ENCODE measurements at regions not wholly inside any gene's neighbourhood (a gene's known extent, or its start where the extent isn't known, plus 50 kb on each side); places are given as distances from the start of the nearest gene placed in this dataset.

GRCh38 chr2:160890667-160891352 lies 269.4 kb upstream of the TANK start:
- no peak for DNase-seq

- no peak for DNase-seq
These were observed 268.9 kb upstream of the TANK start for GRCh38 chr2:160891353-160891740.

- DNase-seq, result no peak
These were observed 268.0 kb upstream of the TANK start for GRCh38 chr2:160892204-160892603.

GRCh38 chr2:160893581-160893980 lies 266.6 kb upstream of the TANK start:
- DNase-seq, result no peak

- DNase-seq, result no peak
These were observed 261.5 kb upstream of the TANK start for GRCh38 chr2:160898581-160899307.

GRCh38 chr2:160901613-160902012 lies 258.6 kb upstream of the TANK start:
- no peak for DNase-seq

- DNase-seq, result no peak
These were observed 254.4 kb upstream of the TANK start for GRCh38 chr2:160905862-160906261.

- no peak for DNase-seq
These were observed 253.3 kb upstream of the TANK start for GRCh38 chr2:160906878-160907277.

- DNase-seq, result no peak
These were observed 252.5 kb upstream of the TANK start for GRCh38 chr2:160907738-160908137.

- DNase-seq, result no peak
These were observed 252.1 kb upstream of the TANK start for GRCh38 chr2:160908157-160908556.

GRCh38 chr2:160909781-160910242 lies 250.4 kb upstream of the TANK start:
- DNase-seq, result no peak

GRCh38 chr2:160910681-160911080 lies 249.5 kb upstream of the TANK start:
- DNase-seq, result no peak

- no peak for DNase-seq
These were observed 249.0 kb upstream of the TANK start for GRCh38 chr2:160911258-160911657.

GRCh38 chr2:160912276-160912675 lies 248.0 kb upstream of the TANK start:
- DNase-seq, result no peak

GRCh38 chr2:160913323-160913722 lies 246.9 kb upstream of the TANK start:
- no peak for DNase-seq

- DNase-seq, result no peak
These were observed 246.0 kb upstream of the TANK start for GRCh38 chr2:160914217-160914616.

- DNase-seq, result no peak
These were observed 243.9 kb upstream of the TANK start for GRCh38 chr2:160916300-160916699.

- DNase-seq, result no peak
These were observed 242.4 kb upstream of the TANK start for GRCh38 chr2:160917850-160918249.

- no peak for DNase-seq
These were observed 242.0 kb upstream of the TANK start for GRCh38 chr2:160918258-160918657.

- DNase-seq, result no peak
These were observed 241.2 kb upstream of the TANK start for GRCh38 chr2:160918906-160919503.

GRCh38 chr2:160920061-160920460 lies 240.2 kb upstream of the TANK start:
- DNase-seq, result no peak

GRCh38 chr2:160920791-160921303 lies 239.4 kb upstream of the TANK start:
- DNase-seq, result no peak

GRCh38 chr2:160921386-160921964 lies 238.8 kb upstream of the TANK start:
- DNase-seq, result no peak

- no peak for DNase-seq
These were observed 235.3 kb upstream of the TANK start for GRCh38 chr2:160924936-160925353.
